ENCODE measurements at regions not wholly inside any gene's neighbourhood (a gene's known extent, or its start where the extent isn't known, plus 50 kb on each side); places are given as distances from the start of the nearest gene placed in this dataset.

DNA sequence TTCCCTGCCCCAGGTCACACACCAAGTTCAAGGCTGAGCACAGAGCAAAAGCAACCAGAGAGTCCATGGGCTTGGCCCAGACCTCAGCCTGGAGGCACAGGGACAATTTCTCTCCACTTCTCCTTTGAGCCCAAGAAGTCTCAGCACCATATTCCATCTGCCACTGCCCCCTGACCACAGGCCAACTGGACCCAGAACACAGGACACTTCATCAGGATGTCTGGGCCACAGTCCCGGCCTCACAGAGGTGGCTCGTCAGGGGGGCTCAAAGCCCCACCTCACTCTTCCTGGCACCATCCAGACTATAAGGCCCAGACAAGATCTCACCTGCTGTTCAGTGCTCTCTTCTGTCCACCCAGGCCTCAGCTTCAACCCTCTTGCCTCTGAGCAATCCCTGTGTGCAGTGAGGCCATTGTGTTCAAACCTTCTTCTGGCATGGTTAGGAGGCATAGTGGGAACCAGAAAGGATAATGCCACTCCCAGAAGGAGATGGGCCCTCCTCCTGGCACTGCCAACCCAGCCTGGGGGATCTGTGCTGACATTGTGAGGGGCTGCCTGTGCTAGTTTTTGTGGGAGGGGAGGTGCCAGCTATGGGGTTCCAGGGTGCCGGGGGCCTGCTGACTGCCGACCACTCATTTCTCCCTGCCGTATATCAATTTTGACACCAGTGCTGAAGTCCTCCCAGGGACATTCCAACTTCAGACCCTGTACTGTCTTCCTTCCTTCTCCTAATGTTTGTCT is 49.7 kb upstream of the ANTXRL start (continued):
- no peak for TF ChIP-seq IKZF2 (IDR thresholded peaks at IDR 0.05)
